GM10266 (cell line): ENCODE measurements at regions not wholly inside any gene's neighbourhood (a gene's known extent, or its start where the extent isn't known, plus 50 kb on each side); places are given as distances from the start of the nearest gene placed in this dataset.

Experiments
- DNase-seq: peaks from one replicate; pipeline ENCODE4 v3.0.0; 2012; ENCODE audit errors: extremely low spot score
- TF ChIP-seq, protein P1 (sequence below): IDR thresholded peaks from 2 replicates; pipeline ENCODE4 v1.5.1; 2012; ENCODE audit warnings: mild to moderate bottlenecking, low read depth; ENCODE audit not compliant: control insufficient read depth, insufficient read depth; ENCODE audit errors: missing control alignments

DNA sequence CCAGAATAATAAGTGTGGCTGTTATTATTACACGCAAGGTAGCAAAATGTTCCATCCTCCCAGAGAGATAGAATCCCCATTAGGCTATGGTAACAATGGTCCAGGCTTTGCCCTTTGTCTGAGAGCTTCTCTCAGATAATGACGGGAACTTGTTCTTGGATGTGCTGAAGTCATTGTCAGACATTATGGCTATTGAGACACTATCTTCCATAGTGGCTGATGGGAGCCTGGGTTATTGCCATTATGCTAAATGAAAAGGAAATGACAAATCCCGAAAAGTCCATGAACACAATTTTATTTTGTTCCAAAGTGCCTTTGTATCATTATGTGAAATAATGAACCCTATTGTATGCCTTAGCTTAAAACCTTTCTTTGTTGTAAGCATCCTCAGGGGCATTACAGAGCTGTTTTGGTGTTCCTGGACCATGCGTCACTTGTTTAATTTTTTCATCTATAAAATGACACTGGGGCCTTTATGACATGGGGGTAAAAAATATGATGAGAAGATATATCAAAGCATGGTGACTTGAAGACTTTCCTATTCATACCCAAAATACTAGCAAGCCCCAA, 218.5 kb downstream of the KCNS3 start:
- DNase-seq, result no peak
- TF ChIP-seq, protein P1, sequence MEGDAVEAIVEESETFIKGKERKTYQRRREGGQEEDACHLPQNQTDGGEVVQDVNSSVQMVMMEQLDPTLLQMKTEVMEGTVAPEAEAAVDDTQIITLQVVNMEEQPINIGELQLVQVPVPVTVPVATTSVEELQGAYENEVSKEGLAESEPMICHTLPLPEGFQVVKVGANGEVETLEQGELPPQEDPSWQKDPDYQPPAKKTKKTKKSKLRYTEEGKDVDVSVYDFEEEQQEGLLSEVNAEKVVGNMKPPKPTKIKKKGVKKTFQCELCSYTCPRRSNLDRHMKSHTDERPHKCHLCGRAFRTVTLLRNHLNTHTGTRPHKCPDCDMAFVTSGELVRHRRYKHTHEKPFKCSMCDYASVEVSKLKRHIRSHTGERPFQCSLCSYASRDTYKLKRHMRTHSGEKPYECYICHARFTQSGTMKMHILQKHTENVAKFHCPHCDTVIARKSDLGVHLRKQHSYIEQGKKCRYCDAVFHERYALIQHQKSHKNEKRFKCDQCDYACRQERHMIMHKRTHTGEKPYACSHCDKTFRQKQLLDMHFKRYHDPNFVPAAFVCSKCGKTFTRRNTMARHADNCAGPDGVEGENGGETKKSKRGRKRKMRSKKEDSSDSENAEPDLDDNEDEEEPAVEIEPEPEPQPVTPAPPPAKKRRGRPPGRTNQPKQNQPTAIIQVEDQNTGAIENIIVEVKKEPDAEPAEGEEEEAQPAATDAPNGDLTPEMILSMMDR, result no peak

DNA sequence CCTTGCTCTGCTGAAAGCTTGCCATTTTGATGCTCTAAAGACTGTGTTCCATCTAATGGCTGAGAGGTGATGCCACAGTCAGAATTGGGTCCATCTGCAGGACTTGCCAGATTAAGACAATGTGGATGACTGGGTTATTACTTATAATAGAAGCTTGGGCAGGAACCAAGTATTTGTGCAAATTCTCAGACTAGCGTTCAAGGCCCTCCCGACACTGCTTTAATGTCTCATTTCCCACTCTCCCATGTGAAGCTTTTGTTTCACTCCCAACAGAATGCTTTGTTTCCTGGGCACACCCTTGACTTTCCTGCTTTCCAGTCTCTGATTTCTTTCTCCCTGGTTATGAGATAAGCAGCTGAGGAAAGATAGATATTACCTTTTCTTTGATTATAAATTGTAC, 215.8 kb downstream of the KCNS3 start:
- DNase-seq, result no peak
- TF ChIP-seq, protein P1, result no peak

DNA sequence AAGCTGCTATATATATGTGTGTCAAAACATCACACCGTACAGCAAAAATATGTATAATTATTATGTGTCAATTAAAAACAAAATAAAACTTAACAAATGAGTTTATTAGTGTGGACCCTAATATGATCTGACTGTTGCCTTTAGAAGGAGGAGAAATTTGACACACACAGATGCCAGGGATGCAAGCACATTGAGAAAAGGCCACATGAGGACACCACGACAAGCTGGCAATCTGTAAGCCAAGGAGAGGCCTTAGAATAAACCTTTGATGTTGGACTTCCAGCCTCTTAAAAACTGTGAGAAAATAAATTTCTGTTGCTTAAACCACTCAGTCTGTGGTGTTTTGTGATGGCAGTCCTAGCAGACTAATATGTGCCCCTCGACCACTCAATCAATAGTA, 214.7 kb downstream of the KCNS3 start:
- TF ChIP-seq, protein P1, result no peak
- DNase-seq, result no peak

DNA sequence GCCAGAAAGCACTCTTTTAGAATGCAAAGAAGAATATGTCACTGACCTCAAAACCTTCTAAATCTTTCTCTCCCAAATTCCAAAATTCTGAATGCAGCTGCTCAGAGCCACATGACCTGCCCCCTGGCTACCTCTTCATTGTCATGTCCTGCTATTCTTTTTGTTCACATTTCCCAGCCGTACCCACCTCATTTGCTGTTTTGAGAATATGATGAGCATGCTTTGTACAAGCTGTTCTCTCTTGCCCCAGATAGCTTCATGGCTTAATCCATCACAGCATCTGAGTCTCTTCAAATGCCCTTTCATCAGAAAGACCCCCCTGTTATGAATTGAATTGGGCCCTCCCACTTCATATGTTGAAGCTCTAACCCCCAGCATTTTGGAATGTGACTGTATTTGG, 214.3 kb downstream of the KCNS3 start:
- DNase-seq, result no peak
- TF ChIP-seq, protein P1, result no peak

DNA sequence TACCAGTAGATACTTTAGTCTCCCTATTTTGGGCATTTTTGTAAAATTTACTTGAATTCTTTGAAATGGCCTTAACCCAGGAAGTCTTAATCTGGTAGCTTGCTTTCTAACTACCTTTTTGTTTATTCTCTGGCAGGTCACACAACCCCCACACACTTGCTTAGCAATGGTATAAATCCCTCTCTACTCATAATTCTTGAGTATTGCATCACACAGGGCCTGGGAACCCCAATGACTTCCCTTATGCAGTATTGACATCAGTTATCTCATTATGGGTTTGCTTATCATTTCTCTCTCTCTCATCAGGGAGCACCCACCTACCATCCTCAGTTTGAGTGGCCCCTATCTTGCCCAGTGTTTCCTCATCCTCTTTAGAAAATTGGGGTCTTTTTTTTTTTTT, 207.1 kb downstream of the KCNS3 start:
- DNase-seq, result no peak
- TF ChIP-seq, protein P1, result no peak

DNA sequence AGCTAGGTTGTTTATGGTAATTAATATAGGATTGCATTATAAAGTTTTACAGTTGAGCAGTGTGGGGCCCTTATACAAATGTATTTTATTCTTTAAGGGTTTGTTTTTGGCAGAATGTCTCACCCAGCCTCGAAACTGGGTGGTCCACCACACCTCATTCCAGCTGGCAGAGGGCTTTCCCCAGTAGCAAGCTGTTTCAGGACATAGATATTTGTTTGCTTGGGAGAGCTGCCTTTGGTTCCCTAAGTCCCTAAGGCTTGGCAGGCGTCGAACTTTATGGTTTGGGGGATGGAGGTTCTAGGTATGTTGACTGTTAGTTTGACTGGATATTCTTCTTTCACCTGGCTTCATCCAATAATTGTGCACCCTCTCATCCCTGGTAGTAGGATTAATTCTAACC, 205.9 kb downstream of the KCNS3 start:
- TF ChIP-seq, protein P1, result no peak
- DNase-seq, result no peak

DNA sequence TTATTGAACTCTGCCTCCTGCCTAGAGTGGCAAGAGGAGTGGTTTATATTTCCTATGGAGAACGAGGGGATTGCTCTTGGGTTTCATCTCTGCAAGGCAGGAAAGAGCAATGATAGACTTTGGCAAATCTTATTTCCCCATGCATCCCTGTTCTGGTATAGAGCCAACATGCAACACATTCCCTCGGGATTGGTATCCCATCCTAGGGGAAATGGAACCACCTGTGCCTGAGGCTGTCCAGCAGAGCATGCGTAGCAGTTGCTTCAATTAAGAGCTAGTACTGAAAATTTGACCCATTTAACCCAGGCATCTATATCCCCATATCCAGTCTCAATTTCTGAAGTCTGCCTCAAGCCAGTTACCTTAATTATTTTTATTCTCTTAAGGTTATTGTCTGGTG, 205.3 kb downstream of the KCNS3 start:
- DNase-seq, result no peak
- TF ChIP-seq, protein P1, result no peak
